Posterior cingulate gyrus (tissue), 11 donors: ENCODE measurements at regions not wholly inside any gene's neighbourhood (a gene's known extent, or its start where the extent isn't known, plus 50 kb on each side); places are given as distances from the start of the nearest gene placed in this dataset.

ENCODE experiments used
- DNase-seq, 10 donors: peaks; one replicate each; pipeline versions ENCODE4 v3.0.0 to v3.0.0-alpha.2; 2020 to 2021; ENCODE audit warnings: mixed read lengths in 3 of 10
- intact Hi-C: fragments of 100-400 bp; cut with DNase I; formaldehyde crosslinking; loops from one replicate; pipeline ENCODE4 v1.15.1; 2023

DNA sequence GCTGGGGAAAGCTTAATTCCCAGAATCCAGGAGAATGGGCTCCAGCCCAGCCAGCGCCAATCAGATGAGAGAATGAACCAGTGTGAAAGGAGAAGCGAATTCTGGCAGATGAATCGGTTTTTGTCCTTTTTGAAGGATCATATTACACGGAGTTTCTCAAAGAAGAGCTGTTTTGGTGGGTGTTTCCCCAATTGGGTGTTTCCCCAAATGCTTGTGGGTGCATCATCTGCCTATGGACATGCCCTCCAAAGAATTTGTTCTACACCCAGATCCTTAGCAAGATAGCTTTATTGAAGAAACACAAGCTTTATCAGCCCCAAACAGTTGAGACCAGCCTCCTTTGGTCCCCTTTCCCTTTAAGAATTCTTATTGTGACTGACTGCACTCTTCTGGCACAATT, 186.5 kb upstream of the GPR26 start:
- intact Hi-C loops: no loop called here
- no peak for DNase-seq

DNA sequence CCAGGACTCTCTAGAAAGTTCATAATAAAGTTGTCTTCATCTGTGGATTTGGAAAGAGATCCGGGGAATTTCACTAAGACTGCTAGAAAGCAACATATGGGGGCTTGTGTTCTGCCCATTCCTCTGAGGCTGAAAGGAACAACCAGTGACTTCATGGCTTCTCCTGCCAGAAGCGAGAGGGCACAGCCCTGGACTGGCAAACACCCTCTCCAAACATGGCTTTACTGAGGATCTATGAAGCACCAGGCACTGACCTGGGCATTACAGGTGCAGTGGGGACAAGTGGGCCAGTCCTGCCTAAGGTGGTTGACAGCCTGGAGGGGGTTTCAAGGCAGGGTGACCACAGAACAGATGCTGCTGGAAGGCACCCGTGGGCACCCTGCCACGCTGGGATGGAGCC, 185.8 kb upstream of the GPR26 start:
- no peak for DNase-seq
- intact Hi-C loops: no loop called here

DNA sequence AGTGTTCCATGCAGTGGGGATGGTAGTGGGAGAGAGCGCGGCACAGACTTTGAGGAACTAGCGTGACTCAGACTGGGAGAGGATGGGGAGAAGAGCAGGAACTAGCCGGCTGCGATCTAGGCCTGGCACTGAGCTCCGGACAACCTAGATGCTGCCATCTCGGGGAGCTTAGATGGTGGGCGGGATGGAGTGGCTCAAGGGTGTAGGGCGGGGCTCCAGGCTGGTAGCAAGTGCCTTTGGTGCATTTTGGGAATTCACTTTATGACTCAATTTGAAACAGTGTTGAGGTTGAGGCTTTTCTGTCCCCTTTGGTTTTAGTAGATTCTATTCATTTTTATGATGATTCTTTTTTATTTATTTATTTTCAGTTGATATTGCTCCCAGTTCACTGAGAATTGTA, 185.3 kb upstream of the GPR26 start:
- intact Hi-C loops: no loop called here
- no peak for DNase-seq

DNA sequence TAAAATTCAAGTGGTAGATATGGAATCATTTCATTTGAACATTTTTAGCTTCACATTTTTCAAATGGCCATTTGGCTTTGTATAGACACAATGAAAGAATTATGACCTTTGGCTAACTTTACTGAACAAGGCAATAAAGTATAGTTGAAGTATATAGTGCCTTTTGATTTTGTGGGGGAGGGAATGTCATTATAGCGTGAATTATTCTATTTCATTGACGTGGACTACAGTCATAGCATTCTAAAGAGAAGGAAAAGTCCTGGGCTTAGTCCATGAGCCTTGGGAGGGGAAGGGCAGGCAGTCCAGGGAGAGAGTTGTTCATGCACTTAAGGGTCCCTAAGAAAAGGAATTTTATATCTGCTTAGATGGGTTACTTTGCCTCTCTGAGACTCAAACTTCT, 181.4 kb upstream of the GPR26 start:
- DNase-seq: no peak
- intact Hi-C loops: no loop called here

DNA sequence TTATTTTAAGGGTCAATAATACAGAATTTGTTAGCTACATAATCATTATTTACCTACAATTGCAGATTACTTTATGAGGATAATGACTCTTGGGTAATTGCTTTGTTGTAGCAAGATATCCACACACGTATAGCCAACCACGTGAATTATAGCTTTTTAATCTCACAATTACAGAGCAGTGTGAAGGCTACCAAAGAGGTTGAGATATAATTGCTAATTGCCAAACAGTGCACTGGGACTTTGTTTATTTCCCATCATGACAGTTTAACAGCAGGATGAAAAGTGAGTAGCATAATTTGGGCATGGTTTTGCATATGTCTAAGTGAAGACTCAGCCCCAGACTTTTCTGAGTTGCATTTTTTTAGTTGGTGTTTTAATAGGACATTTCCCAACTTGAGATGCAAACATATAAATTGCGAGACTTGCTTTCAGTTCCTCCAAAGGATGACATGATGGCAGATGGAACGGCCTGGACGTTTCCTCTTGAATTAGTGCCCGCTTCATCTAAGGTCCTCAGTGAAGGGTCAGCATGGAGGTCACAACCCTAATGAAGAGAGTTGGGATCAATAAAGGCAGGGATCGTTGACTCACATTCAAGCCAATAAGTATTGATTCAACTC, 180.7 kb upstream of the GPR26 start:
- intact Hi-C loops: no loop called here
- DNase-seq: no peak

DNA sequence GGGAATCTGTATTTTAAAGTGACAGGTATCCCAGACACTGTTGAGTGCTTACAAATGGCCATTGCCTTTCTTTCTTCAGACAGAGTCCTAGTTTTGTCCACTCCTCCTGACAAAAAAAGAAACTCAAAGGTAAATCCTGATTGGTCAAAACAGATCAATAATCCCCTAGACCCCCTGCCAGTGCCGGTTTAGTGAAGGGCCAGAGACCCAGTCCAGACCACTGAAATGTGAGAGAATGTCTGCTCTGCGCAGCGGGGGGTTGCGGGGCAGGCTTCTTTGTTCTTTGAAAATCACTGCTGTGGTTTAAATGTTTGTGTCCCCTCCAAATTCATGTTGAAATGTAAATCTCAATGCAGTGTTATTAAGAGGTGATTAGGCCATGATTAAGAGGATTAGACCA, 177.7 kb upstream of the GPR26 start:
- intact Hi-C loops: no loop called here

DNA sequence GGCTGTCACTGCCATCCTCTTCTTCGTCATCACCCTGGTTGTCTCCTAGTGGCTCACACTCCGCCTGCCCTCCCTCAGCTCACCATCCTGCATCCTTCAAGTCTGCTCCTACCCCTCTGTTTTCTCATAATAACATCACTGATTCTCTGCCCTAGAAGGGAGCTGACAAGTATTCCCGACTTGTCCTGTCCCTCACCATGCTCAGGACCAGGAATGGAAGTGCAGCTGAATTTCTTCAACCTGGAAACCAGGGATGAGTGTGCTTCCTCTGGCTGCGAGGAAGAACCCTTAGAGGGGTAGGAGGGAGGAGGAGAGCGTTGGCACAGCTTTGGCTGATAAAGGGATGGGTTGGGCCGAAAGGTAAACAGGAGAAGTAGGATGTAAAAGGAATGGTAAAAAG, 174.8 kb upstream of the GPR26 start:
- DNase-seq: no peak
- intact Hi-C loops: no loop called here

More for the DNA sequence above, 177.7 kb upstream of the GPR26 start:
- DNase-seq: no peak

DNA sequence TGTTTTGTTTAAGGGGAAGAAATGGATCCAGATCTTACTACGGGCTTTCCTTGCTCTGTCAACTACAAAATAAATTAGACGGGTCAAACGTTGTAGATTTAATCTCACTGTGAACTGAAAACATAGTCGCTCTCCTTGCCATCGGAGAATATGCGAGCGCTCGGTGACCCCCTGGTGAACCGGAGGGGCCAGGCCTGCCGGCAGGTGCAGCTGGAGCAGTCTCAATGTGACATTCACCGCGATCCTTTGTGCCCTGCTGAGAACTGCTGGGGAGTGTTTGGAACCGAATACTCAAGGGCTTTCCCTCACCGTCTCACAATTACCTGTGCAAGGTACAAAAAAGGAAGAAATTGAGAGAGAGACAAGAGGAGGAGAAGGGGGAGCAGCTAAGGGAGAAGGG, 174.1 kb upstream of the GPR26 start:
- intact Hi-C loops: no loop called here

DNA sequence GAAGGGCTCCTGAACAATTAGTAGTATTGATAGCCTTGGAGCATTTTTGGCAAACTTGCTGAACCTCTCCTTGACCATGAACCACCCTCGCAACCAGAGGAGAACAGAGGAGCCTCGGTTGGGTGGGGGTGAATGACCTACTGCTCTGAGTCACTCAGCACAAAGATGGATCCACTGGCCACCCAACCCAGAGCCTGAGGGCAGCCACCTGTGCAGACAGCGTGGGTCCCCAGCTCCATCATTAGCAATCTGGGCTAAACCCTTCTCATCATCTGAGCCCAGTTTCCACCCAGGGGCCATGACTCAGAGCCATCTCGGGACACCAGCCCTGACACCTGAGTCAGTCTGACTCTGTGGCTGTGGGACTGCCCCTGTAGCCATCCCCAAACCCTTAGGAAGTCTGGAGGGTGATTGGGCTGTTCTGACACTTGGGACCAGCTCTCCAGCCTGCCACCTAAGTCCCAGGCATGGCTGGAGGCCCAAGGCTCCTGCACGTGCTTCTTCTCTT, 171.8 kb upstream of the GPR26 start:
- intact Hi-C loops: no loop called here
- no peak for DNase-seq

More for the DNA sequence above, 174.1 kb upstream of the GPR26 start:
- DNase-seq: no peak

DNA sequence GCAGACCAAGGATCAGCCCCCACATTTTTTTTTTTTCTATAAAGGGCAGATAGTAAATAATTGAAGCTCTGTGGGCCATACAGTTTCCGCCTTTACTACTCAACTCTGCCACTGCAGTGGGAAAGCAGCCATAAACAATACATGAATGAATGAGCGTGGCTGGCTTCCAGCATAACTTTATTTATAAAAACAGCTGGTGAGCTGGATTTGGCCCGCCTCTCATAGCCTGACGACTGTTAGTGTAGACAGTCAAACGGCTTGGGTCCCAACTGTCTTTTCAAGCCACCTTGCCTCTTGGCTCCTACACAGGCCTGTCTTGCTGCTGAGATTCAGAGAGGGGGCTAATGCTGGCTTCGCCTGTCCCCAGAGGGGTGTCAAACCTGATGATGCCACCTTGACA, 169.8 kb upstream of the GPR26 start:
- DNase-seq: no peak
- intact Hi-C loops: no loop called here

DNA sequence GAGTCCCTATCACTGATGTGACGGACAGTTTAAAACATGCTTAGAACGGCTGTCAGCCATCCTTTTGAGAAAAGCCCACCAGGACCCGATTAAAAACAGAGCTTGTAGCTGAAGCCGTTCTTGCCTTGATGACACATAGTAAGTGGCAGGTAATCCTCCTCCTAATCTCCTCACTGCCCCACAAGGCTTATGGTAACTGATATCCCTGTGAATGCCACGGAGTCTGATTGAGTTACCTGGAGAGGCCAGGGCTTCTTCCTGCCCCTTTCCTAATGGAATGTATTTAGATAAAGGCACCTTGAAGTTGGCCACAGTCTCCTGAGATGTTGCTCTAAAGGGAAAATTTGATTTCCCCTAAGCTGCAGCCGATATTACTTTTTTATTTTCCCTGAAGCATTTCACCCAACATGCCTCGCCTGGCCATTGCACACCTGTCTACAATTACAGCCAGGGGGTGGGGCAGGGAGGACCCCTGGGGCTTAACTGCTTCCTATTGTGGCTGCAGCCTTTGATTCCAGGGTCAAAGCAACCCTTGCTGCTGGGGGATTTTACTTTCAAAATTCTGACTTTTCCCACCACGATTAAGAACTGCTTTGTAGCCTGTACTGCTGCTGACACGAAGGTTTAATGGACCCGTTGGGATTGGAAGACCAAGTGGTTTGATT, 169.0 kb upstream of the GPR26 start:
- intact Hi-C loops: no loop called here
- no peak for DNase-seq

DNA sequence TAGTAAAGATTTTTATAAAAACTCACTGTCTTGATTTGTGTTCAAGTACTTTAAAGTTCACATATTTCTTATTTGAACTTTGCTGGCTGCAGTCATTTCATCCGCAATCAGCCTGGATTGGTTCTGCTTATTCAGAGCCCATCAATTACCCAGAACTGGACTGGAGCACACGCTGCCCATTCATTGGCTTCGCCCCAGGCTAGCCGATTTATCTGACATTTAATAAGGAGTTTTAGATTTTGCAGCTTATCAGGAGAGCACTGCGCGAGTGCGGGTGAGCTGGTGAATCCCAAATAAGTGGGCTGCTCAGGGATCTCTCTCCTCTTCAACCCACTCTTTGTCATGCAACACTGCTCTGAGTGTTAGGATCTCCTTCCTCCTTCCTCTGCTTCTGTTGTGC, 166.0 kb upstream of the GPR26 start:
- intact Hi-C loops: no loop called here

DNA sequence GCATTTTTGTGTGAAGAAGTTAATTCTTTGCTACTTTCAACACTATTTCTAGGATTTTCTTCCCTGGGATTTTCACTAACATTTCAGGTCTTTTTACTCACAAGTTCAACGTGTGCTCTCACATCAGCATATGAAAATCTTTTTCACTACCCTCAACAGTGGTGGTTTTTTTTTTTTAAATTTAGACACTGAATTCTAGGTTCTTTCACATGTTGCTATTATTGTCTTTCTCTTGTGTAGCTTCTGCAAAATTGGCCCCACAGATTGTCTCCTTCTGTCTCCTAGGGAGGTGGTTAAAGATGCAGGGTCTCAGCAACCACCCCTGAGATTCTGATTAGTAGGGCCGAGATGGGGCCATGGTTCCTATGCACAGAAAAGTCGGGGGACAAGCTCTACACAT, 165.0 kb upstream of the GPR26 start:
- DNase-seq: no peak
- intact Hi-C loops: no loop called here

More for the DNA sequence above, 166.0 kb upstream of the GPR26 start:
- DNase-seq: no peak

DNA sequence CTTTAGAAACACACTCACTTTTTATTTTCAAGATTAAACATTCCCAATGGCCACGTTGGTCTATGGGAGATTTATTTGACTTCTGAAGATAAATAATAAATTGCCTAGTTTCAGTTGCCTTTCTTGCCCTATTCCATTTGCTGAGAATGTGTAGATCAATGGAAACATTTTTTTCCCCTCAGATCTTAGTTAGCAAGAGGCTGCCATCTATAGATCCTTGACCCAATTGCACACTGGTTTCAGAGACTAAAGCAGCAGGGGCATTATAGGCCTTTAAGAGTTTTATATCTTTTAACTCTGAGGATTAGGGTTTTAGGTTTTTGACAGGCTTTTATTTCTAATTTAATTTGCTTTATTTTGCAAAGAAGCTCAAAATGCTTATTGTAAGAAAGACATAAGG, 163.2 kb upstream of the GPR26 start:
- DNase-seq: no peak
- intact Hi-C loops: no loop called here

DNA sequence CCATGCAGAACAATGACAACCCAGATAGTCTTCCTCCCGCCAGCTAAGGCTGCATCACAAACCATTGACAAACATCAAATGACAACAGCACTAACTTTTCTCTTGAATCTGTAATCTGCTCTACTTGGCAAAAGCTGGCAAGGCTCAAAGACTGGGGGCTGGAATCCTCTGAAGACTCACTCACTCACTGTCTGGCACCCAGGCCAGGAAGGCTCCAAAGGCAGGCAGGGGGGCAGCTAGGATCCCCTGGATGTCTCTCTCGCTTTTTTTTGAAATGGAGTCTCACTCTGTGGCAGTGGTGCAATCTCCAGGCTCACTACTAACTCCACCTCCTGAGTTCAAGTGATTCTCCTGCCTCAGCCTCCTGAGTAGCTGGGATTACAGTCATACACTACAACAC, 159.7 kb upstream of the GPR26 start:
- DNase-seq: no peak
- intact Hi-C loops: no loop called here

DNA sequence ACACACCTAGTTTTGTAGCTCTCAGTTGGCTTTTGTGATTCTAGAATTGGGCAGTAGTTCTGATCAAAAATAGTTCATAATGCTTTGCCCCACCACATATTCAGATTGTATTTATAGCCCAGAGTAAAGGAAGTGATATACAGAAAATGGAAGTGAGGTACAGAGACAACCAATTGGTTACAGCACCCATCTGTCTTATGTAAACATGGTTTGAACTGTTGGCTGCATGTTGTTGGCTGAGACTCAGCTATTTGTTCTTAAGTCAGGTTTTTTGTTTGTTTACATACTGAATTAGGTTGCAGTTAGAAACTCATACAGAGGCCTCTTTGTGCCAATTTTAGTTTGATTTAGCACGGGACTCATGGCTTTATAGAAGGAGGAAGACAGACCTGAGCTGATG, 158.9 kb upstream of the GPR26 start:
- no peak for DNase-seq
- intact Hi-C loops: no loop called here

DNA sequence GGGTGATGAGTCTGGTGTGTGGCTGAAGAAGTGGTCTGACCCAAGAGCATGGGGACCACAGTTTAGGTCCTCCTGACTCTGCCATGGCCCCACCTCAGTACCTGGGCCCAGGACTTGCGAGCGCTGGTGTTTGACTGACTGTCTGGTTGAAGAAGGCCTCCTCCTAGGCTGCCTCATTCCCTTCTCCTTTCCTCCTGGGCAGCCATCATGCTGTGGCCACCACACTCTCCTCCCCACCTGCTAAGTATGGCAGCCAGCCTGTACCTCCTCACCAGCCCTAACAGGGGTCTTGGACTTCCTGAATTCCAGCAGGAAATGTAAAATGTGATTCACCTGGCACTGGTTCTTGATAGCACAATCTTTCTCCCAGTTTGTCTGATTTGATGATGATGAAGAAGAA, 156.8 kb upstream of the GPR26 start:
- intact Hi-C loops: no loop called here
- no peak for DNase-seq

DNA sequence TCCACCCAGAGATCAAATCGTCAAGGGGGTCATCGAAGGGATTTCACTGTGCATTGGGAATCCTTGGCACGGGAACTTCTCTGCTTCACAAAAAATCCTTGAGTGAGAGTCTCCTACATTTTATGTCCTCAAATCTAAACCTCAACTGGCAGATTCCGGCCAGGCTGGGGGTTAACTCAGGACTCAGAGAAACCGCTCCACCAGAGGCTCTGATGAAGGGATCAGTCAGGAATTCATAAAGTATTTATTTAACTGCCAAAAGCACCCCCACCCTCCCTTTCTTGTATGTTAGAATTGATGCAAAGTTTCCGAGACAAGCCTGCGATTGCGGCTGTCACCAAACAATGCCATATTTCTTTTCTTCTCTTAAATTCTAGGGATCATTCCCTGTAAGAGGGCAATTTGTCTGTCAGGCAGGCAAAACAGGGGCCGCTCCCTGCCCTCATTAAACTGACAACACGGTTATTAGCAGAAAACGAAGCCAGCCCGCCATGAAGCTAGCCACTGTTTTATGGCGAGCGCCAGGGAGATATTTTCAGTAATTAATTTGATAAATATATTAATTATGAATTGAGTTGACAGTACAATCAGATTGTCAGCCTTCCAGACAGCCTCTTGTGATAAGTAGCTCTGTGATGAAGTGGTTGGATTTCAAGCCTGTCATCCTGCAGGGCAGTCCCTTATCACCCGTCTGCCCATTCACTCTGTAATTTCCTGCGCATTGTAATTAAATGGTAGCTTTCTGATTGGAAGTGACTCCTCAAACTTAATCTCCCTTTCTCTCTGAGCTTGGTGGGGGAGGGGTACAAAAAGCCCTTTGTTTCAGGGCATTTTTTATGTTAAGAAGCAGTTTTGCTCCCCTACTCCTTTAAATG, 153.0 kb upstream of the GPR26 start:
- no peak for DNase-seq

DNA sequence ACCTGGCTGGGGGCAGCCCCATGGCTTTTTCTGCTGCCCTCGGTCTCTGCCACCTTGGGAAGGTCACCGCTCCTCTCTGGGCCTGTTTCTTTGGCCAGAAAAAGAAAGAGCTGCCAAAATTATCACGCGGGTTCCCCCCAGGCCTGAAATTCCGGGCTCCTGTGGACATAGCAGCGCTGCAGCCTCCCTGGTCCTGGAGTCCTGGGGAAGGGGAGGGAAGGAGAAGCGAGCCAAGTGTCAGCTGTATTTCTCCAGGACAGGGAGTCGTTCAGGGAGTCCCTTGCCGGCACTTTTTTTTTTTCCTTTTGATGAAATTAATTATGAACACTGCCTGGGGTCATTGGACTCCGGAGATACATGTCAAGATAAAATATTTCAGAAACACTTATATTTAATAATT, 152.3 kb upstream of the GPR26 start:
- no peak for DNase-seq
- intact Hi-C loops: no loop called here

More for the DNA sequence above, 153.0 kb upstream of the GPR26 start:
- intact Hi-C loops: no loop called here

DNA sequence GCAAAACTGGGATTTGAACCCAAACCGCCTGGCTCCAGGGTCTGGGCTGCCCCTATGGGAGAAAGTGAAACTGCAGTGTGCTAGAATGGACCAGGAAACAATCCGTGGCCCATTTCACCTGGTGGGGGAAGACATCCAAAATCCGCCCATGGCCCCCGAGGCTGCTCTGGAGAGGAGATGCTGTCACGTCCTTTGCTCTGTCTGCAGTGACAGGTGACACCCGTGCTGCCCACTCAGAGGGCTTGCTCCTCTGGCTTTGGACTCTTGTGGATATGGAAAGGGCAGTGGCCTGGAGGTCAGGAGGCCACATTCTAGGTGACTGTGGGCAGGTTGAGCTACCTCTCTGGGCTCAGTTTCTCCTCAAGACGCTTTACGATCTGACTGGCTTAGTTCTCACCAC, 151.2 kb upstream of the GPR26 start:
- intact Hi-C loops: no loop called here
- no peak for DNase-seq

DNA sequence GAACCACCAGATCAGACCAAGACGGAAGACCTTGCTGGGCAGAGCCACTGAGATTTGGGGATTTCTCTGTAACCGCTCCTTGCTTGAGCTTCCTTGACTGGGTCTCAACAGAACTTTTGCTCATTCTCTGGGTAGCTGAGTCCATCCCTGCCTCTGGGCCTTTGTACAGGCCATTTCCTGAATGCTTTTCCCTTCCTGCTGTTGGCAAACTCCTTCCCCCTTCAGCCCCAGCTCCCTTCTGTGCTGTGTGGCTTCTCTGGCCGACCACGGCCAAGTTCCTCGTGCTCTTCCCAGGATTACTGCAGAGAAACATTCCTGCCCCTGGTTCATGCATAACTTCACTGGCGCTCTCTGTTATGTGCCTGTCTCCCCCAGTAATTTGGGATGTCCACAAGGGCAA, 150.5 kb upstream of the GPR26 start:
- DNase-seq: no peak
- intact Hi-C loops: no loop called here

DNA sequence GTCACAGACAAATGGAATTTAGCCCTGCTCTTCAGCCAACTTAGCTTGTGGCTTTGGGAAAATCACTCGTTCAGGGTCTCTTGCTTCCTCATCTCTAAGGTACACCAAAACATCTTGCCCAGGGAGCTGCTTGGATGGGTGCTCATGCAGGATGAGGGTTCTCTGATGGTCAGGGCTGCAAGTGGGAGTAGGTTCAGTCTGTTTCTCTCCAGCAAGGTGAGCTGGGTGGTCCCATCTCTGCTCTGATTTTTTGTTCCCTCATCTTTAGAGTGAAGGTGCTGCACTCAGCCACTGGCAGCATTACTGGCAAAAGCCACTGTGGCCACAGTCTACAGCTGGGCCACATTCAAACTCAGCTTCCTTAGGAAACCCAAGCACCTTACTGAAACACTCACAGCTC, 149.9 kb upstream of the GPR26 start:
- intact Hi-C loops: no loop called here
- DNase-seq: no peak
